ENCODE measurements at regions not wholly inside any gene's neighbourhood (a gene's known extent, or its start where the extent isn't known, plus 50 kb on each side); places are given as distances from the start of the nearest gene placed in this dataset.

- TF ChIP-seq GATA2 (IDR thresholded peaks at IDR 0.05; ENCODE audit: low read depth, low read length) = no peak
- TF ChIP-seq GATA3 (IDR thresholded peaks at IDR 0.05; ENCODE audit: low read depth, low read length) = no peak
Measured at GRCh38 chr9:79492092-79493009, 79.4 kb upstream of the TLE4 start.

Measured in SH-SY5Y (cell line).